Adrenal gland (tissue), 5 donors: ENCODE measurements at regions not wholly inside any gene's neighbourhood (a gene's known extent, or its start where the extent isn't known, plus 50 kb on each side); places are given as distances from the start of the nearest gene placed in this dataset.

Experiments used
- CTCF ChIP-seq, 6 experiments: fragments of 450-650 bp in 4 of 6; fragments of 200-600 bp in 2 of 6; sonication (generic) in 1 of 6; IDR thresholded peaks; 1 replicate in 5 of 6; 2 replicates in 1 of 6; pipeline versions ENCODE4 v1.5.1 to v1.8.0; 2016 to 2021; ENCODE audit warnings: antibody characterized with exemption in 6 of 6, mild to moderate bottlenecking in 2 of 6, moderate library complexity in 1 of 6
- POLR2A ChIP-seq, 2 donors: fragments of 450-650 bp; IDR thresholded peaks; one replicate each; pipeline ENCODE4 v1.6.1; 2017; ENCODE audit warnings: antibody characterized with exemption in 2 of 2, mild to moderate bottlenecking in 2 of 2, moderate library complexity in 1 of 2
- donor health status: DM: no; HTN: no; CAD: no.

GRCh38 chr12:19804737-19805136, 365.4 kb downstream of the AEBP2 start:
- TF ChIP-seq CTCF (IDR thresholded peaks at IDR 0.05), result no peak
- TF ChIP-seq POLR2A (IDR thresholded peaks at IDR 0.05), result no peak
